ENCODE measurements at regions not wholly inside any gene's neighbourhood (a gene's known extent, or its start where the extent isn't known, plus 50 kb on each side); places are given as distances from the start of the nearest gene placed in this dataset.
"Not testable (repeated sequence)": the region's sequence is repeated elsewhere in the genome, so short reads cannot be mapped to it uniquely, and the experiment has no call there.

- Histone ChIP-seq H3K4me1 (ENCODE audit: control insufficient read depth, insufficient read depth, low read length) (no peaks in the 10 kb centered on the region), H3K9me3 (ENCODE audit: control insufficient read depth, insufficient read depth, low read depth, low read length) (no peaks in the 10 kb centered on the region), H3K4me3 (ENCODE audit: low read depth in 2 of 2, low read length in 2 of 2) (no peak overlapping the region), H3K27ac (ENCODE audit: low read length) (no peak overlapping the region), H3K36me3 (ENCODE audit: control insufficient read depth, insufficient read depth, low read length) (no peaks in the 10 kb centered on the region), H3K27me3 (ENCODE audit: control insufficient read depth, insufficient read depth, low read length) (peaks cover 7% of the 10 kb centered on the region)
- CTCF ChIA-PET = no interaction called here
- intact Hi-C loops (cut with micrococcal nuclease; ENCODE audit: unreplicated experiment) (no loop called here), in situ Hi-C loops (cut with HindIII; ENCODE audit: low pct_unique_long_range_greater_than_20kb, low sequenced_read_pairs) (no loop called here)
- TF ChIP-seq SIN3A (IDR thresholded peaks at IDR 0.05; ENCODE audit: borderline replicate concordance, insufficient read depth, low read depth, low read length) (no peak), POLR2AphosphoS5 (IDR thresholded peaks at IDR 0.05; ENCODE audit: low read depth, low read length) (no peak), REST (IDR thresholded peaks at IDR 0.05; ENCODE audit: insufficient read depth in 1 of 2, low read depth in 2 of 2, low read length in 1 of 2) (no peak), TCF7L2 (IDR thresholded peaks at IDR 0.05; ENCODE audit: low read depth, low read length) (no peak), CTCF (IDR thresholded peaks at IDR 0.05) (no peak)
- ATAC-seq (no peak), DNase-seq (ENCODE audit: low read depth, low spot score) (no peak)
- BruUV-seq (replicated peaks) = no TSS peak
- POLR2A ChIA-PET = no interaction called here
Measured at GRCh38 chr2:236380051-236380612, 115.9 kb upstream of the ASB18 start.

- H3K4me1 ChIP-seq (ENCODE audit: control insufficient read depth, insufficient read depth, low read length); H3K4me3 ChIP-seq (ENCODE audit: low read depth in 2 of 2, low read length in 2 of 2); POLR2A ChIA-PET; H3K27me3 ChIP-seq (ENCODE audit: control insufficient read depth, insufficient read depth, low read length); H3K27ac ChIP-seq (ENCODE audit: low read length); H3K9me3 ChIP-seq (ENCODE audit: control insufficient read depth, insufficient read depth, low read depth, low read length); intact Hi-C loops (cut with micrococcal nuclease; ENCODE audit: unreplicated experiment); CTCF ChIA-PET; DNase-seq (ENCODE audit: low read depth, low spot score); H3K36me3 ChIP-seq (ENCODE audit: control insufficient read depth, insufficient read depth, low read length); in situ Hi-C loops (cut with HindIII; ENCODE audit: low pct_unique_long_range_greater_than_20kb, low sequenced_read_pairs); BruUV-seq (replicated peaks); ATAC-seq: not testable (repeated sequence)
Measured at GRCh38 chr2:236381253-236381652, 117.0 kb upstream of the ASB18 start.

GRCh38 chr2:236389284-236390216, 125.3 kb upstream of the ASB18 start:
- CTCF ChIA-PET; intact Hi-C loops (cut with micrococcal nuclease; ENCODE audit: unreplicated experiment); BruUV-seq (replicated peaks); H3K36me3 ChIP-seq (ENCODE audit: control insufficient read depth, insufficient read depth, low read length); H3K27ac ChIP-seq (ENCODE audit: low read length); POLR2A ChIA-PET; H3K27me3 ChIP-seq (ENCODE audit: control insufficient read depth, insufficient read depth, low read length); DNase-seq (ENCODE audit: low read depth, low spot score); H3K4me1 ChIP-seq (ENCODE audit: control insufficient read depth, insufficient read depth, low read length); H3K4me3 ChIP-seq (ENCODE audit: low read depth in 2 of 2, low read length in 2 of 2); H3K9me3 ChIP-seq (ENCODE audit: control insufficient read depth, insufficient read depth, low read depth, low read length); in situ Hi-C loops (cut with HindIII; ENCODE audit: low pct_unique_long_range_greater_than_20kb, low sequenced_read_pairs); ATAC-seq: not testable (repeated sequence)
